ENCODE measurements at regions not wholly inside any gene's neighbourhood (a gene's known extent, or its start where the extent isn't known, plus 50 kb on each side); places are given as distances from the start of the nearest gene placed in this dataset.
"Not testable (repeated sequence)": the region's sequence is repeated elsewhere in the genome, so short reads cannot be mapped to it uniquely, and the experiment has no call there.

DNA sequence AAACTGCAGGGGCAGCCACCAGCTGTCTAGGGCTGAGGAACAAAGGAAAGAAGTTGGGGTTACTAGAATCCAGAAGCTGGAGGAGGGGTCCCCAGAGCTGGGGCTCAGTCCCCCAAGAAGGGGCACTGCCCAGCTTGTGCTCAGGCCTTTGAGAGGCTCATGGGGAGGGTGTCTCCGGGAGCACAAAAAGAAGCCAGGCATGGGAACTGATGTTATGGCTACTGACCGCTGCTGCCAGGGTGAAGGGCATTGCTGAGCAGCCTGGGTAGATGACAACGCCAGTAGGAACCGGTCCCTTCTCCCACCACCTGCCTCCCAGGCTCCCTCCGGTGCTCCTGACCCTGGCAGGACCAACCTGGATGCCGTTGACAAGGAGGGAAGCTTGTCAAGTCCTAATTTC is 762.5 kb upstream of the TPTE start:
- no peaks in the 10 kb centered on the region for H3K4me1 ChIP-seq (ENCODE audit: control insufficient read depth in 1 of 2, insufficient read depth in 2 of 2, low read length in 2 of 2)
- 51 to 62% methylated on average over 6 of the region's 6 CpGs for WGBS, 2 donors
- intact Hi-C loops (cut with DNase I), result no loop called here
- no peak overlapping the region for H3K27ac ChIP-seq (ENCODE audit: low read depth in 1 of 2, low read length in 2 of 2)
- H3K4me3 ChIP-seq (ENCODE audit: low read length in 2 of 2), result no peak overlapping the region
- no peaks in the 10 kb centered on the region for H3K27me3 ChIP-seq (ENCODE audit: control insufficient read depth in 1 of 2, insufficient read depth in 2 of 2, low read length in 1 of 2)
- ATAC-seq (ENCODE audit: low FRiP score) (peak; percentile 13), DNase-seq (no peak)
- peaks cover 1% of the 10 kb centered on the region for H3K9me3 ChIP-seq (ENCODE audit: control insufficient read depth, low read length)
- H3K36me3 ChIP-seq (ENCODE audit: control insufficient read depth in 1 of 2, insufficient read depth in 2 of 2, low read length in 1 of 2), result no peaks in the 10 kb centered on the region

DNA sequence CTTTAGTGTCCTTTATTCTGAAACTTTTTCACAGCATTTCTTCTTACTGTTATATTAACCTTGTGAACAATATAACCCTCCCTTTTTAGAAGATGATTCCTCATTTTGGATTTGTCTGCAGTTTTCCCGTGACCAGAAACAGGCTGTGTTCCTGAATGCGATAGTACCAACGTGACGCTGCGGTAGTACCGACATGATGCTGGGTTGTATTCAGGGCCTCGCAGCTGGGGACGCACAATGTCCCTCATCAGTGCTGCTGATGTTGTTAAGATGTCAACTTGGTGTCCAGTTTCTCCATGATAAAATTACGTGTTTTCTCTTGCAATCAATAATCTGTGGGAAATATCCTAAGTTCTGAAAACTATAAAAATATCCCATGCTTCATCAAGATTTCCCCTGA is 761.4 kb upstream of the TPTE start:
- H3K27ac ChIP-seq (ENCODE audit: low read depth in 1 of 2, low read length in 2 of 2), result no peak overlapping the region
- H3K27me3 ChIP-seq (ENCODE audit: control insufficient read depth in 1 of 2, insufficient read depth in 2 of 2, low read length in 1 of 2), result no peaks in the 10 kb centered on the region
- WGBS, 2 donors, result 69 to 73% methylated on average over 9 of the region's 9 CpGs
- H3K9me3 ChIP-seq (ENCODE audit: control insufficient read depth, low read length), result peaks cover 1% of the 10 kb centered on the region
- no peaks in the 10 kb centered on the region for H3K4me1 ChIP-seq (ENCODE audit: control insufficient read depth in 1 of 2, insufficient read depth in 2 of 2, low read length in 2 of 2)
- no peak for ATAC-seq (ENCODE audit: low FRiP score)
- H3K4me3 ChIP-seq (ENCODE audit: low read length in 2 of 2), result no peak overlapping the region
- H3K36me3 ChIP-seq (ENCODE audit: control insufficient read depth in 1 of 2, insufficient read depth in 2 of 2, low read length in 1 of 2), result no peaks in the 10 kb centered on the region
- no peak for DNase-seq
- intact Hi-C loops (cut with DNase I), result no loop called here

DNA sequence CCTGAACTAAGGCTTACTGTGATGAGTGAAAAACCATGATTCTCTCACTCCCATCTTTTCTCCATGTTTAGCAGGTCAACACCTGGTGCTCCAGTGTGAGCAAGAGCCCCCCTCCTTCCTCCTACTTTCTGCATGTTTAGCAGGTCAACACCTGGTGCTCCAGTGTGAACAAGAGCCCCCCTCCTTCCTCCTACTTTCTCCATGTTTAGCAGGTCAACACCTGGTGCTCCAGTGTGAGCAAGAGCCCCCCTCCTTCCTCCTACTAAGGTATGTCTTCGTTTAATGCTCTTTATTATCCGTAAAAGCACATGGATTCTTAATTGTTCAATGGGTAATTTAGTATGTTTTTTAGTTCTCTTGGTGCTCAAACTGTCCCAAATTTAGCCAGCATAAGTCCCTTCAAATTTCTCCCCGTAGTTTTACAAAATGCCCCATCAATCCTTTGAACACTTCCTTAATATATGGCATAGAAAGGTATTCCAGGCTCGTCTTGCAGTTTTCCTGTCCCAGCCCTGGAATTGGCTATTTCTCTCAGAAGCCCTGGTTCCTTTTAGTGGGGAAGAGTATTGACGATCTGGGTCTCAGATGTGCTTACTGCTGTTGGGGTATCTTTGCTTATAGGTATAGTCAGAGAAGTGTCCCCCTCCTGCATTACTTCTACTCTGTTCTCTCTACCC is 760.8 kb upstream of the TPTE start:
- intact Hi-C loops (cut with DNase I), result no loop called here
- Histone ChIP-seq H3K27ac (ENCODE audit: low read depth in 1 of 2, low read length in 2 of 2) (no peak overlapping the region), H3K36me3 (ENCODE audit: control insufficient read depth in 1 of 2, insufficient read depth in 2 of 2, low read length in 1 of 2) (no peaks in the 10 kb centered on the region), H3K4me3 (ENCODE audit: low read length in 2 of 2) (no peak overlapping the region), H3K4me1 (ENCODE audit: control insufficient read depth in 1 of 2, insufficient read depth in 2 of 2, low read length in 2 of 2) (no peaks in the 10 kb centered on the region), H3K27me3 (ENCODE audit: control insufficient read depth in 1 of 2, insufficient read depth in 2 of 2, low read length in 1 of 2) (no peaks in the 10 kb centered on the region), H3K9me3 (ENCODE audit: control insufficient read depth, low read length) (peaks cover 1% of the 10 kb centered on the region)
- ATAC-seq (ENCODE audit: low FRiP score) (no peak), DNase-seq (no peak)
- 47 to 50% methylated on average over 5 of the region's 5 CpGs for WGBS, 2 donors

DNA sequence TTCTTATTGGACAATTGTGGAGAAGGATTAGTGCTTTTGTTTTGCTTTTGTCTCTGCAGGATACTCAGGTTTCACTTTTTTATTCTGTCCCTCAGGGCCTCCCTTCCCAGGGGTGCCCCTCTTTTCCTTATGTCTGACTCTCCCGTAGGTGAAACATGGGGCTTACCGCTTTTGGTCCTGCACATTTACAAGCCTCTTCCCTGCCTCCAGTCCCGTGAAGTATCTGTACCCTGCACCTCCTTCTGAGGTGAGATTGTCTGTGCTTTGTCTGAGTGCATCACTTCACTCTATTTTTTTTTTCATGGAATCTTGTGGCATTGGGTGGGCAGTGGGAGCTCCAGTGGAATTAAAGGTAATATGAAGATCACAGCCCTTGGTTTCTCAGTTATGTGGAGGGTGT is 758.1 kb upstream of the TPTE start:
- whole genome bisulfite sequencing, 2 donors, result 60 to 69% methylated on average over 3 of the region's 3 CpGs
- intact Hi-C loops (cut with DNase I), result no loop called here
- H3K27me3 ChIP-seq (ENCODE audit: control insufficient read depth in 1 of 2, insufficient read depth in 2 of 2, low read length in 1 of 2), result no peaks in the 10 kb centered on the region
- ATAC-seq (ENCODE audit: low FRiP score), result no peak
- peaks cover 1% of the 10 kb centered on the region for H3K9me3 ChIP-seq (ENCODE audit: control insufficient read depth, low read length)
- no peak overlapping the region for H3K4me3 ChIP-seq (ENCODE audit: low read length in 2 of 2)
- H3K36me3 ChIP-seq (ENCODE audit: control insufficient read depth in 1 of 2, insufficient read depth in 2 of 2, low read length in 1 of 2), result no peaks in the 10 kb centered on the region
- no peaks in the 10 kb centered on the region for H3K4me1 ChIP-seq (ENCODE audit: control insufficient read depth in 1 of 2, insufficient read depth in 2 of 2, low read length in 2 of 2)
- H3K27ac ChIP-seq (ENCODE audit: low read depth in 1 of 2, low read length in 2 of 2), result no peak overlapping the region
- DNase-seq, result no peak

DNA sequence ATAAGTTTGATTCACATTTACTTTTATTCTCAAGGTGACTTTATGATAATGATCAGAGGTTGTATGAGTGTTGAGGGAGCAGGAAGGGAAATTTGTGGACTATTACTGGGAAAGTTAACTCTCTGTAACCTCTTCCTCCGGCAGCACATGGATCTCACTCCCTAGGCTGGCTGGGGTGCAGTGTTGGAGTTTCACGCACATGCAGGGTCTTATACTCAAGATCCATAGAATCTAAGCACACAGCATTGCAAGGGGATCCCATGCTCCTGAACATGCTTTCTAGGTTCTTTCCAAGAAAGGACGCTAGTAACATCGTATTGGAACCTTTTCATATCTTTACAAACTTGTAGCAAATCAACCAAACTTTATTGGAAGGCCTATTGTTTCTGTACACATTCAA is 757.6 kb upstream of the TPTE start:
- intact Hi-C loops (cut with DNase I), result no loop called here
- H3K9me3 ChIP-seq (ENCODE audit: control insufficient read depth, low read length), result peaks cover 1% of the 10 kb centered on the region
- no peaks in the 10 kb centered on the region for H3K4me1 ChIP-seq (ENCODE audit: control insufficient read depth in 1 of 2, insufficient read depth in 2 of 2, low read length in 2 of 2)
- H3K27me3 ChIP-seq (ENCODE audit: control insufficient read depth in 1 of 2, insufficient read depth in 2 of 2, low read length in 1 of 2), result no peaks in the 10 kb centered on the region
- no peak overlapping the region for H3K4me3 ChIP-seq (ENCODE audit: low read length in 2 of 2)
- ATAC-seq (ENCODE audit: low FRiP score), result no peak
- H3K36me3 ChIP-seq (ENCODE audit: control insufficient read depth in 1 of 2, insufficient read depth in 2 of 2, low read length in 1 of 2), result no peaks in the 10 kb centered on the region
- DNase-seq, result no peak
- WGBS, 2 donors, result 50 to 54% methylated on average over 4 of the region's 4 CpGs
- no peak overlapping the region for H3K27ac ChIP-seq (ENCODE audit: low read depth in 1 of 2, low read length in 2 of 2)

DNA sequence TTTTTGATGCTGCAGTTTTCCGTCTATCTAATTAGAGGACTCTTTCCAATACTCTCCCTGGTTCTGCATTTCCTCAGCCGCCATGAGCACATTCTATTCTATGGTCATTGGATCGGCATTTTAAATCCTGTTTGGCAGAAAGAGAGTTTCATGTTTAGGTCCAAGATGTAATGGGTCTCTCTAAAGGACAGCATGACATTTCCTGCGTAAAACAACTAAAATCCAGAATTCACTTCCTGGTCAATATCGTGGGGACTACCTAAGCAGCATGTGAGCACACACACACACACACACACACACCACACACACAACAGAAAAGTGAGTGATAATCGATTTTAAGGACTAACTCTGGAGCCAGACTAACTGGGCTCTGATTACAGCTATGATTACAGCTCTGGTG is 757.1 kb upstream of the TPTE start:
- H3K27me3 ChIP-seq (ENCODE audit: control insufficient read depth in 1 of 2, insufficient read depth in 2 of 2, low read length in 1 of 2); ATAC-seq (ENCODE audit: low FRiP score); H3K27ac ChIP-seq (ENCODE audit: low read depth in 1 of 2, low read length in 2 of 2); H3K9me3 ChIP-seq (ENCODE audit: control insufficient read depth, low read length); intact Hi-C loops (cut with DNase I); H3K36me3 ChIP-seq (ENCODE audit: control insufficient read depth in 1 of 2, insufficient read depth in 2 of 2, low read length in 1 of 2); H3K4me3 ChIP-seq (ENCODE audit: low read length in 2 of 2); H3K4me1 ChIP-seq (ENCODE audit: control insufficient read depth in 1 of 2, insufficient read depth in 2 of 2, low read length in 2 of 2); DNase-seq: not testable (repeated sequence)
- WGBS, 2 donors, result 64 to 68% methylated on average over 6 of the region's 6 CpGs

DNA sequence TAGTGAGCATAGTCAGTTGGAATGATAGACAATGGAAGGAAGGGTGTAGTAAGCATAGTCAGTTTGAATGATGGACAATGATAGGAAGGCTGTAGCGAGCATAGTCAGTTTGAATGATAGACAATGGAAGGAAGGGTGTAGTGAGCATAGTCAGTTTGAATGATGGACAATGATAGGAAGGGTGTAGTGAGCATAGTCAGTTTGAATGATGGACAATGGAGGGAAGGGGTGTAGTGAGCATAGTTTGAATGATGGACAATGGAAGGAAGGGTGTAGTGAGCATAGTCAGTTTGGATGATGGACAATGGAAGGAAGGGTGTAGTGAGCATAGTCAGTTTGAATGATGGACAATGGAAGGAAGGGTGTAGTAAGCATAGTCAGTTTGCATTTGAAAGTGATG is 755.8 kb upstream of the TPTE start:
- H3K9me3 ChIP-seq (ENCODE audit: control insufficient read depth, low read length); H3K27ac ChIP-seq (ENCODE audit: low read depth in 1 of 2, low read length in 2 of 2); H3K4me3 ChIP-seq (ENCODE audit: low read length in 2 of 2); H3K36me3 ChIP-seq (ENCODE audit: control insufficient read depth in 1 of 2, insufficient read depth in 2 of 2, low read length in 1 of 2); intact Hi-C loops (cut with DNase I); H3K4me1 ChIP-seq (ENCODE audit: control insufficient read depth in 1 of 2, insufficient read depth in 2 of 2, low read length in 2 of 2); H3K27me3 ChIP-seq (ENCODE audit: control insufficient read depth in 1 of 2, insufficient read depth in 2 of 2, low read length in 1 of 2); ATAC-seq (ENCODE audit: low FRiP score); DNase-seq: not testable (repeated sequence)
- WGBS, 2 donors, result 29 to 33% methylated on average over 1 of the region's 1 CpG

DNA sequence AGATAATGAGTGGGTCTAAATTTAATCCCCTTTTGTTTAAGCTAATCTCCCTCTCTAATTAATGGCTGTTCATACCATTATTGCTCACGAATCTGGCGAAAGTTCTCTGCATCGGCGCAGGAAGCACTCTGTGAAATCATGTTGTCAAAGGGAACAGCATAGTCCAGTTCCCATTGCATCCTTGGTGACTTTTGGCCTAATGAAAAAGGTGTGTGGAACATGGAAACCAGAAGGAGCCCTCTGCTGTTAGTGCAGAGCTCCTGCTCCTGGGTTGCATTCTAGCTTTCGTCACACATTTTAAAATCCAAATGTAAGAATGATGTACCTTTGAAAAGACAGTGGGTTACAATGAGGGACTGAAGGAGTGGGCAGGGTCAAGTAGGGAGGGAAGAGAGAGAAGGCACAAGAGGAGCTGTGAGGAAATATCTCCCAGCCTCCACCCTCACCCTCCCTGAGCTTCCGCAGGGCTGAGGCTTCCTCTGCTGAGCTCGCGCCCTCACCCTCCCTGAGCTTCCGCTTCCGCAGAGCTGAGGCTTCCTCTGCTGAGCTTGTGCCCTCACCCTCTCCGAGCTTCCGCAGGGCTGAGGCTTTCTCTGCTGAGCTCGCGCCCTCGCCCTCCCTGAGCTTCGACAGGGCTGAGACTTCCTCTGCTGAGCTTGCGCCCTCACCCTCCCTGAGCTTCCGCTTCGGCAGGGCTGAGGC is 754.3 kb upstream of the TPTE start:
- DNase-seq, result not testable (repeated sequence)

More for the DNA sequence above, 754.3 kb upstream of the TPTE start:
- 69 to 72% methylated on average over 19 of the region's 19 CpGs for WGBS, 2 donors
- H3K9me3 ChIP-seq (ENCODE audit: control insufficient read depth, low read length); H3K27ac ChIP-seq (ENCODE audit: low read depth in 1 of 2, low read length in 2 of 2); H3K36me3 ChIP-seq (ENCODE audit: control insufficient read depth in 1 of 2, insufficient read depth in 2 of 2, low read length in 1 of 2); intact Hi-C loops (cut with DNase I); ATAC-seq (ENCODE audit: low FRiP score); H3K4me1 ChIP-seq (ENCODE audit: control insufficient read depth in 1 of 2, insufficient read depth in 2 of 2, low read length in 2 of 2); H3K27me3 ChIP-seq (ENCODE audit: control insufficient read depth in 1 of 2, insufficient read depth in 2 of 2, low read length in 1 of 2); H3K4me3 ChIP-seq (ENCODE audit: low read length in 2 of 2): not testable (repeated sequence)

All from aorta (tissue), 5 donors.